GM12878 (cell line): ENCODE measurements at regions not wholly inside any gene's neighbourhood (a gene's known extent, or its start where the extent isn't known, plus 50 kb on each side); places are given as distances from the start of the nearest gene placed in this dataset.

ENCODE experiments used
- ATAC-seq: fragments of 200-7000 bp; cut with Tn5 transposase; 3 replicates; pipeline ENCODE4 v1.9.1; 2020; ENCODE audit warnings: mild to moderate bottlenecking, moderate library complexity
- BruUV-seq: library from RNA; stranded (reverse); fragments of 400-500 nt; replicated peaks from 2 replicates; lab custom pipeline; 2021; lab: Mats Ljungman, UMichigan
- CTCF ChIA-PET: fragments of 300-600 bp; sonication (Branson Sonifier 250); formaldehyde crosslinking; extraction: SDS; loops from one replicate; lab custom pipeline; 2021; ENCODE audit warnings: inconsistent platforms; lab: Yijun Ruan, JAX
- POLR2A ChIA-PET: fragments of 350-600 bp; formaldehyde crosslinking; extraction: SDS; loops from one replicate; lab custom pipeline; 2021; ENCODE audit warnings: inconsistent platforms; lab: Charles Lee
- RAD21 ChIA-PET: fragments of 300-600 bp; sonication (Branson Sonifier 250); formaldehyde crosslinking; loops from one replicate; lab custom pipeline; 2023; ENCODE audit warnings: antibody characterized with exemption; ENCODE audit not compliant: unreplicated experiment; lab: Charles Lee
- SMC1A ChIA-PET: fragments of 300-600 bp; sonication (Branson Sonifier 250); formaldehyde crosslinking; loops from one replicate; lab custom pipeline; 2023; ENCODE audit not compliant: unreplicated experiment, uncharacterized antibody; lab: Charles Lee
- DNase-seq: peaks from one replicate; pipeline ENCODE4 v3.0.0-alpha.2; 2011; ENCODE audit warnings: low read depth, low spot score
- FAIRE-seq: peaks from 3 replicates; lab custom pipeline; 2011; peaks lifted over from hg19 to GRCh38; lab: Jason Lieb, UNC
- H2AFZ ChIP-seq: 2 replicates; pipeline ENCODE4 v1.6.0; 2011; ENCODE audit warnings: low read depth, low read length, control low read depth; ENCODE audit not compliant: control insufficient read depth
- H3K27ac ChIP-seq: 2 replicates; pipeline ENCODE4 v1.5.1; 2011; ENCODE audit warnings: control low read depth; ENCODE audit not compliant: control insufficient read depth, insufficient read depth
- H3K27me3 ChIP-seq, 2 experiments: replicated peaks in 1 of 2; 2 replicates each; pipeline versions ENCODE4 v1.6.0 to v1.6.1; 2011; ENCODE audit warnings: low read length in 1 of 2; ENCODE audit not compliant: control insufficient read depth in 2 of 2, insufficient read depth in 2 of 2
- H3K36me3 ChIP-seq, 2 experiments: 2 replicates each; pipeline ENCODE4 v1.5.1; 2011; ENCODE audit warnings: low read length in 1 of 2; ENCODE audit not compliant: control insufficient read depth in 2 of 2, insufficient read depth in 2 of 2
- H3K4me1 ChIP-seq: 2 replicates; pipeline ENCODE4 v1.6.1; 2011; ENCODE audit warnings: mild to moderate bottlenecking, low read length, moderate library complexity, mixed read lengths; ENCODE audit not compliant: control insufficient read depth, insufficient read depth
- H3K4me2 ChIP-seq: 2 replicates; pipeline ENCODE4 v1.6.0; 2011; ENCODE audit warnings: control low read depth; ENCODE audit not compliant: control insufficient read depth, insufficient read depth
- H3K4me3 ChIP-seq: fragments of 200-600 bp; sonication (generic); 2 replicates; pipeline ENCODE4 v1.5.1; 2016
- H3K79me2 ChIP-seq: 2 replicates; pipeline ENCODE4 v1.6.0; 2011; ENCODE audit warnings: low read length; ENCODE audit not compliant: control insufficient read depth, insufficient read depth
- H3K9ac ChIP-seq: 2 replicates; pipeline ENCODE4 v1.8.0; 2011; ENCODE audit warnings: low read length, control low read depth, mixed read lengths; ENCODE audit not compliant: control insufficient read depth, insufficient read depth
- H3K9me3 ChIP-seq: replicated peaks from 3 replicates; pipeline ENCODE4 v1.5.1; 2011; ENCODE audit warnings: mild to moderate bottlenecking, low read length; ENCODE audit not compliant: control insufficient read depth, insufficient read depth
- H4K20me1 ChIP-seq: 2 replicates; pipeline ENCODE4 v1.6.0; 2011; ENCODE audit not compliant: control insufficient read depth, insufficient read depth
- CREM ChIP-seq: IDR thresholded peaks from 2 replicates; pipeline ENCODE4 v1.6.1; 2014; ENCODE audit warnings: antibody characterized with exemption, low read depth
- DPF2 ChIP-seq: fragments of 450-650 bp; IDR thresholded peaks from 2 replicates; pipeline ENCODE4 v1.6.1; 2017; ENCODE audit warnings: mild to moderate bottlenecking
- E4F1 ChIP-seq: fragments of 450-650 bp; IDR thresholded peaks from 2 replicates; pipeline ENCODE4 v1.6.1; 2018; ENCODE audit warnings: borderline replicate concordance, mild to moderate bottlenecking; ENCODE audit not compliant: partially characterized antibody
- EP300 ChIP-seq, 2 experiments: fragments of 150-350 bp in 1 of 2; IDR thresholded peaks; 2 replicates each; pipeline ENCODE4 v1.6.1; 2011 to 2012; ENCODE audit warnings: low read depth in 2 of 2, low read length in 2 of 2, borderline replicate concordance in 1 of 2, improper control_type of control experiment in 1 of 2, inconsistent platforms in 1 of 2; ENCODE audit not compliant: control insufficient read depth in 1 of 2
- JUND ChIP-seq: IDR thresholded peaks from 2 replicates; pipeline ENCODE4 v1.6.1; 2012; ENCODE audit warnings: low read depth, mild to moderate bottlenecking, low read length, improper control_type of control experiment, moderate library complexity
- LARP7 ChIP-seq: fragments of 450-650 bp; IDR thresholded peaks from 2 replicates; pipeline ENCODE4 v1.6.1; 2017; ENCODE audit warnings: mild to moderate bottlenecking
- MEF2A ChIP-seq: IDR thresholded peaks from 2 replicates; pipeline ENCODE4 v1.6.1; 2011; ENCODE audit warnings: low read depth, mild to moderate bottlenecking, low read length, moderate library complexity; ENCODE audit not compliant: insufficient read depth
- MEF2B ChIP-seq: fragments of 450-650 bp; IDR thresholded peaks from 2 replicates; pipeline ENCODE4 v1.6.1; 2018; ENCODE audit warnings: mild to moderate bottlenecking, moderate library complexity; ENCODE audit not compliant: partially characterized antibody, poor library complexity, severe bottlenecking
- MYC ChIP-seq: IDR thresholded peaks from 2 replicates; pipeline ENCODE4 v1.6.1; 2011; ENCODE audit warnings: mild to moderate bottlenecking, low read length, moderate library complexity, inconsistent platforms; ENCODE audit not compliant: insufficient read depth, insufficient replicate concordance, insufficient read length, severe bottlenecking
- NR2C2 ChIP-seq: IDR thresholded peaks from 2 replicates; pipeline ENCODE4 v1.6.1; 2011; ENCODE audit warnings: borderline replicate concordance, low read depth; ENCODE audit not compliant: control insufficient read depth, insufficient read length
- RELA ChIP-seq: fragments of 450-650 bp; IDR thresholded peaks from 2 replicates; pipeline ENCODE4 v1.8.0; 2014; ENCODE audit warnings: borderline replicate concordance; ENCODE audit not compliant: partially characterized antibody
- SMAD5 ChIP-seq: IDR thresholded peaks from 2 replicates; pipeline ENCODE4 v1.6.1; 2016; ENCODE audit warnings: antibody characterized with exemption, low read depth
- SMC3 ChIP-seq: IDR thresholded peaks from 2 replicates; pipeline ENCODE4 v1.6.1; 2011; ENCODE audit warnings: low read length, improper control_type of control experiment, borderline replicate concordance
- SUZ12 ChIP-seq: fragments of 200-600 bp; sonication (generic); IDR thresholded peaks from one replicate; pipeline ENCODE4 v1.6.1; 2018; ENCODE audit warnings: antibody characterized with exemption, mild to moderate bottlenecking; ENCODE audit not compliant: unreplicated experiment
- ZBED1 ChIP-seq: IDR thresholded peaks from 2 replicates; pipeline ENCODE4 v1.6.1; 2016; ENCODE audit warnings: borderline replicate concordance
- ZNF207 ChIP-seq: fragments of 450-650 bp; IDR thresholded peaks from 2 replicates; pipeline ENCODE4 v1.6.1; 2014; ENCODE audit warnings: antibody characterized with exemption, mild to moderate bottlenecking, borderline replicate concordance
- WGBS: methylation state at CpG from one replicate; pipeline ENCODE4 v1.1.6; 2016; ENCODE audit warnings: low lambda C conversion rate; ENCODE audit not compliant: insufficient replicate concordance, insufficient coverage; ENCODE audit errors: missing lambda C conversion rate; 5-methylcytosine and 5-hydroxymethylcytosine counted together
- in situ Hi-C: fragments of 300-500 bp; cut with MboI; formaldehyde crosslinking; loops from 9 replicates; pipeline ENCODE4 v1.14.3; 2018; ENCODE audit warnings: mixed read lengths
- intact Hi-C: fragments of 100-400 bp; cut with micrococcal nuclease; formaldehyde crosslinking; loops from one replicate; pipeline ENCODE4 v1.14.2; 2022; ENCODE audit not compliant: unreplicated experiment
- TF ChIP-seq, protein P1 (sequence below): fragments of 450-650 bp; IDR thresholded peaks from 2 replicates; pipeline ENCODE4 v1.6.1; 2017; ENCODE audit warnings: low read depth, mild to moderate bottlenecking, moderate library complexity

DNA sequence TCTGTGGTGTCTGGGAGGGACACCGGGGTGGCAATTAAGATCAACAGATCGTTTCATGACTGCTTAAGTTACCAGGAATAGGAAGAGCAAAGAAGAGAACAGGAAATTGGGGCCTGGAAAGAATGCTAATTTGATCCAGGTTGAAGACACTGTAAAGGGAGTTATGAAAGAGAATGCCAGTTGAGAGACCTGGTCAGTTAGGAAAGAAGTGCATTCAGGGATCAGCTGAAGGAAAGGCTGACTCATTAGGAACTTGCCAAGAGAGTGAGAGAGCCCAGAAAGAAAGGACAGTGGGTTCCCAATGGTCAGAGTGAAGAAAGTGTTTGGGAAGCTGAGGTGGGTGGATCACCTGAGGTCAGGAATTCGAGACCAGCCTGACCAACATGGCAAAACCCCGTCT, 119.6 kb downstream of the UBE2U start:
- Histone ChIP-seq H3K4me3 (no peak overlapping the region), H2AFZ (no peak overlapping the region), H3K9me3 (no peaks in the 10 kb centered on the region), H3K4me1 (no peaks in the 10 kb centered on the region), H3K9ac (no peak overlapping the region), H3K4me2 (no peak overlapping the region), H3K36me3 (no peaks in the 10 kb centered on the region), H3K27me3 (no peaks in the 10 kb centered on the region), H3K79me2 (no peaks in the 10 kb centered on the region), H4K20me1 (no peaks in the 10 kb centered on the region), H3K27ac (no peak overlapping the region)
- ChIA-PET CTCF (no interaction called here), RAD21 (no interaction called here), POLR2A (no interaction called here), SMC1A (no interaction called here)
- FAIRE-seq (no peak), ATAC-seq (no peak), DNase-seq (no peak)
- no TSS peak for BruUV-seq
- TF ChIP-seq LARP7 = no peak
- TF ChIP-seq MEF2B = no peak
- TF ChIP-seq, protein P1, sequence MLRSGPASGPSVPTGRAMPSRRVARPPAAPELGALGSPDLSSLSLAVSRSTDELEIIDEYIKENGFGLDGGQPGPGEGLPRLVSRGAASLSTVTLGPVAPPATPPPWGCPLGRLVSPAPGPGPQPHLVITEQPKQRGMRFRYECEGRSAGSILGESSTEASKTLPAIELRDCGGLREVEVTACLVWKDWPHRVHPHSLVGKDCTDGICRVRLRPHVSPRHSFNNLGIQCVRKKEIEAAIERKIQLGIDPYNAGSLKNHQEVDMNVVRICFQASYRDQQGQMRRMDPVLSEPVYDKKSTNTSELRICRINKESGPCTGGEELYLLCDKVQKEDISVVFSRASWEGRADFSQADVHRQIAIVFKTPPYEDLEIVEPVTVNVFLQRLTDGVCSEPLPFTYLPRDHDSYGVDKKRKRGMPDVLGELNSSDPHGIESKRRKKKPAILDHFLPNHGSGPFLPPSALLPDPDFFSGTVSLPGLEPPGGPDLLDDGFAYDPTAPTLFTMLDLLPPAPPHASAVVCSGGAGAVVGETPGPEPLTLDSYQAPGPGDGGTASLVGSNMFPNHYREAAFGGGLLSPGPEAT = no peak
- no peak for TF ChIP-seq E4F1
- no peak for TF ChIP-seq SMAD5
- TF ChIP-seq DPF2 = no peak
- TF ChIP-seq MYC = no peak
- no peak for TF ChIP-seq ZNF207
- TF ChIP-seq EP300 (IDR thresholded peaks at IDR 0.05; ENCODE audit: borderline replicate concordance in 1 of 2, control insufficient read depth in 1 of 2, low read depth in 2 of 2, low read length in 2 of 2) = no peak
- no peak for TF ChIP-seq RELA
- no peak for TF ChIP-seq NR2C2
- TF ChIP-seq SMC3 = no peak
- no peak for TF ChIP-seq JUND
- TF ChIP-seq MEF2A = no peak
- no peak for TF ChIP-seq ZBED1
- no peak for TF ChIP-seq SUZ12
- TF ChIP-seq CREM = no peak
- intact Hi-C loops (no loop called here), in situ Hi-C loops (no loop called here)
- WGBS = 15% methylated on average over 4 of the region's 4 CpGs
